ENCODE measurements at regions not wholly inside any gene's neighbourhood (a gene's known extent, or its start where the extent isn't known, plus 50 kb on each side); places are given as distances from the start of the nearest gene placed in this dataset.

- no TSS peak for BruUV-seq (replicated peaks)
- in situ Hi-C loops (cut with HindIII; ENCODE audit: extremely low pct_ligation_motif_present, low pct_unique_long_range_greater_than_20kb) (no loop called here), intact Hi-C loops (cut with micrococcal nuclease; ENCODE audit: unreplicated experiment) (no loop called here)
- POLR2A ChIA-PET, result no interaction called here
- no peak overlapping the region for H3K4me2 ChIP-seq (ENCODE audit: low read depth, low read length)
- H3K79me2 ChIP-seq (ENCODE audit: insufficient read depth, low read length), result no peaks in the 10 kb centered on the region
- no peak for FAIRE-seq
- WGBS (ENCODE audit: low lambda C conversion rate), result 86% methylated on average over 4 of the region's 5 CpGs
- H3K27me3 ChIP-seq (ENCODE audit: control insufficient read depth in 1 of 2, insufficient read depth in 2 of 2, low read length in 2 of 2), result no peaks in the 10 kb centered on the region
- no peak overlapping the region for H3K9ac ChIP-seq (ENCODE audit: insufficient read depth, low read depth, low read length)
- no peak for ATAC-seq
- H4K20me1 ChIP-seq (ENCODE audit: insufficient read depth, low read length), result no peaks in the 10 kb centered on the region
- H3K36me3 ChIP-seq (replicated peaks in 1 of 2; ENCODE audit: control insufficient read depth in 1 of 2, insufficient read depth in 2 of 2, low read length in 2 of 2), result no peaks in the 10 kb centered on the region
- no peak for TF ChIP-seq ZNF614 (CRISPR knock-in tag; IDR thresholded peaks at IDR 0.05; ENCODE audit: borderline replicate concordance)
- no peak for TF ChIP-seq ZFYVE20 (CRISPR knock-in tag; IDR thresholded peaks at IDR 0.05; ENCODE audit: borderline replicate concordance, low read depth)
- TF ChIP-seq ZNF816 (CRISPR knock-in tag; IDR thresholded peaks at IDR 0.05; ENCODE audit: borderline replicate concordance), result no peak
- TF ChIP-seq SOX6 (IDR thresholded peaks at IDR 0.05), result no peak
- no peak for TF ChIP-seq SOX6 (CRISPR knock-in tag; IDR thresholded peaks at IDR 0.05)
- TF ChIP-seq HOMEZ (CRISPR knock-in tag; IDR thresholded peaks at IDR 0.05; ENCODE audit: low read depth), result no peak
- no peak for TF ChIP-seq ZNF12 (CRISPR knock-in tag; IDR thresholded peaks at IDR 0.05)
- no peak for TF ChIP-seq ZUFSP (CRISPR knock-in tag; IDR thresholded peaks at IDR 0.05; ENCODE audit: borderline replicate concordance)
- no peak for TF ChIP-seq CCAR2 (optimal IDR thresholded peaks at IDR 0.05; ENCODE audit: low read depth, low read length)
- TF ChIP-seq ATM (IDR thresholded peaks at IDR 0.05; ENCODE audit: borderline replicate concordance), result no peak
- no peak for TF ChIP-seq PLRG1 (conservative IDR thresholded peaks at IDR 0.05)
- no peak for TF ChIP-seq ZNF546 (CRISPR knock-in tag; conservative IDR thresholded peaks at IDR 0.05)
- no peak for TF ChIP-seq ZNF430 (CRISPR knock-in tag; IDR thresholded peaks at IDR 0.05)
- TF ChIP-seq SMAD1 (CRISPR knock-in tag; IDR thresholded peaks at IDR 0.05; ENCODE audit: borderline replicate concordance, low read depth), result no peak
- TF ChIP-seq PHF20 (CRISPR knock-in tag; IDR thresholded peaks at IDR 0.05), result no peak
- TF ChIP-seq GFI1 (CRISPR knock-in tag; IDR thresholded peaks at IDR 0.05; ENCODE audit: borderline replicate concordance), result no peak
- no peak for TF ChIP-seq DMAP1 (CRISPR knock-in tag; IDR thresholded peaks at IDR 0.05)
- no peak for TF ChIP-seq ZNF326 (CRISPR knock-in tag; IDR thresholded peaks at IDR 0.05; ENCODE audit: borderline replicate concordance)
- TF ChIP-seq SMAD9 (CRISPR knock-in tag; IDR thresholded peaks at IDR 0.05), result no peak
- TF ChIP-seq CSRNP1 (CRISPR knock-in tag; IDR thresholded peaks at IDR 0.05), result no peak
- TF ChIP-seq DZIP1 (CRISPR knock-in tag; IDR thresholded peaks at IDR 0.05), result no peak
- CTCF ChIA-PET (ENCODE audit: low intra/inter-chr PET ratio, low total read pairs), result no interaction called here
- no peak overlapping the region for H3K4me3 ChIP-seq (replicated peaks in 1 of 3; ENCODE audit: insufficient read depth in 1 of 3, low read depth in 2 of 3, low read length in 3 of 3)
- H3K4me1 ChIP-seq (ENCODE audit: insufficient read depth, low read length), result 0 out of 2 replicates have a peak, but pooled peaks cover under 1% of the 10 kb centered on the region
- no peak overlapping the region for H3K27ac ChIP-seq (ENCODE audit: extremely low read length, insufficient read depth, low read length)
- DNase-seq (ENCODE audit: low spot score), result no peak
- H2AFZ ChIP-seq (ENCODE audit: low read length), result no peak overlapping the region
- no peaks in the 10 kb centered on the region for H3K9me3 ChIP-seq (ENCODE audit: low read length)
These were observed 301.9 kb upstream of the USP24 start for GRCh38 chr1:55517036-55517435.
